ENCODE measurements at regions not wholly inside any gene's neighbourhood (a gene's known extent, or its start where the extent isn't known, plus 50 kb on each side); places are given as distances from the start of the nearest gene placed in this dataset.

DNA sequence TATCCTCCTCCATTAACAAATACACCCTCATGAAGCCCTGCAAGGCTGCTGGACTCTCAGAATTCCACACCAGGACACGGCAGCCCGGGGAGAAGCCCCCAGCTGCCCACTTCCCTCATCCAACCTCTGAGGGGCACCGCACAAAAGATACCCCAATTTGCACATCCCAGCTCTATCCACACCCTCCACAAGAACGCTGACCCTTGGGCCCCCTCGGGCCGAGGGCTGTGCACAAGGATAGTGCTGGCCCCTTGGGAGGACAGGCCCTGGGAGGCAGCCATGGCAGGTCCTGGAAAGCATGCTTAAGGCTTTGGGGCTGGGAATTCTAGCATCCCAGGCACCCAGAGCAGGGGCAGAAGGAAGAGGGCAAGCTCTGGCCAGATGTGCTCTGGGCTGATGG lies 77.4 kb upstream of the PRNP start:
- POLR2A ChIA-PET = no interaction called here
- dilution Hi-C loops (cut with MboI; ENCODE audit: extremely low pct_ligation_motif_present, low sequenced_read_pairs) = no loop called here
- FAIRE-seq = no peak
- H3K79me2 ChIP-seq (ENCODE audit: control insufficient read depth, insufficient read depth, low read length) = no peaks in the 10 kb centered on the region
- no peak overlapping the region for H2AFZ ChIP-seq (ENCODE audit: low read depth, low read length)
- H3K27ac ChIP-seq (ENCODE audit: insufficient read depth, low read depth, low read length) = no peak overlapping the region
- no TSS peak for BruUV-seq (replicated peaks)
- H3K4me1 ChIP-seq (ENCODE audit: control insufficient read depth, extremely low read depth, insufficient read depth, low read length) = no peaks in the 10 kb centered on the region
- TF ChIP-seq MYC (IDR thresholded peaks at IDR 0.05; ENCODE audit: low read depth, low read length) (no peak), CTCF (IDR thresholded peaks at IDR 0.05; ENCODE audit: extremely low read depth in 1 of 2, insufficient read depth in 1 of 2, low read depth in 1 of 2, low read length in 2 of 2) (no peak), POLR2A (IDR thresholded peaks at IDR 0.05; ENCODE audit: low read depth, low read length) (no peak), EZH2 (IDR thresholded peaks at IDR 0.05; ENCODE audit: borderline replicate concordance, low read depth, low read length, severe bottlenecking) (no peak), MAX (IDR thresholded peaks at IDR 0.05; ENCODE audit: insufficient read depth, insufficient read length) (no peak), GATA2 (IDR thresholded peaks at IDR 0.05; ENCODE audit: insufficient read depth, insufficient read length, low read depth, low read length) (no peak), JUN (IDR thresholded peaks at IDR 0.05; ENCODE audit: borderline replicate concordance, insufficient read depth, insufficient read length, low read depth) (no peak), POLR2AphosphoS5 (IDR thresholded peaks at IDR 0.05; ENCODE audit: insufficient read depth, low read depth, low read length) (no peak), FOS (IDR thresholded peaks at IDR 0.05; ENCODE audit: borderline replicate concordance, insufficient read depth, low read length) (no peak)
- no peaks in the 10 kb centered on the region for H4K20me1 ChIP-seq (replicated peaks; ENCODE audit: control insufficient read depth, extremely low read depth, insufficient read depth, low read length)
- H3K4me2 ChIP-seq (ENCODE audit: insufficient read depth, low read length) = no peak overlapping the region
- DNase-seq (ENCODE audit: low read depth, low spot score) = no peak
- no peak overlapping the region for H3K4me3 ChIP-seq (replicated peaks in 1 of 3; ENCODE audit: insufficient read depth in 1 of 3, low read depth in 1 of 3, low read length in 3 of 3)
- CTCF ChIA-PET = interaction anchor here (1.0 to 2.7 kb wide), 11 partner anchors 9 to 583 kb away, joined by 3 to 22 read pairs (median 4); partner anchors contain the start of gene PRND
- H3K9ac ChIP-seq (replicated peaks; ENCODE audit: extremely low read depth, insufficient read depth, low read length) = no peak overlapping the region
- H3K9me3 ChIP-seq (replicated peaks; ENCODE audit: control insufficient read depth, insufficient read depth, low read length) = no peaks in the 10 kb centered on the region
- peaks cover 7 to 18% of the 10 kb centered on the region in 2 experiments for H3K27me3 ChIP-seq (ENCODE audit: control insufficient read depth in 2 of 2, insufficient read depth in 2 of 2, low read length in 2 of 2)
- no peaks in the 10 kb centered on the region for H3K9me1 ChIP-seq (replicated peaks; ENCODE audit: control insufficient read depth, extremely low read depth, insufficient read depth, low read length)
- no peaks in the 10 kb centered on the region for H3K36me3 ChIP-seq (ENCODE audit: control insufficient read depth in 2 of 2, extremely low read depth in 1 of 2, insufficient read depth in 2 of 2, low read length in 2 of 2)
- intact Hi-C loops (cut with micrococcal nuclease) = loop anchor here (5.0 kb wide), 1 partner anchor 348 kb away; no protein-coding TSS in a partner anchor
